Fibroblast of lung (primary cell): ENCODE measurements at regions not wholly inside any gene's neighbourhood (a gene's known extent, or its start where the extent isn't known, plus 50 kb on each side); places are given as distances from the start of the nearest gene placed in this dataset.
"Not testable (repeated sequence)": the region's sequence is repeated elsewhere in the genome, so short reads cannot be mapped to it uniquely, and the experiment has no call there.

Experiments used
- DNase-seq, 2 donors: peaks; one replicate each; pipeline versions ENCODE4 v3.0.0 to v3.0.0-alpha.2; 2010; ENCODE audit warnings: low read depth in 2 of 2
- H2AFZ ChIP-seq: 2 replicates; pipeline ENCODE4 v1.5.1; 2012; ENCODE audit warnings: low read length, control low read depth, inconsistent platforms
- H3K27ac ChIP-seq: 2 replicates; pipeline ENCODE4 v1.5.1; 2011; ENCODE audit warnings: low read length, control low read depth; ENCODE audit not compliant: insufficient read depth
- H3K27me3 ChIP-seq: 2 replicates; pipeline ENCODE4 v1.5.1; 2011; ENCODE audit warnings: mild to moderate bottlenecking, low read length; ENCODE audit not compliant: control insufficient read depth, insufficient read depth
- H3K36me3 ChIP-seq: 2 replicates; pipeline ENCODE4 v1.5.1; 2011; ENCODE audit warnings: low read length; ENCODE audit not compliant: control insufficient read depth, insufficient read depth
- H3K4me1 ChIP-seq: 2 replicates; pipeline ENCODE4 v1.5.1; 2011; ENCODE audit warnings: low read length; ENCODE audit not compliant: control insufficient read depth, insufficient read depth; ENCODE audit errors: extremely low read depth
- H3K4me2 ChIP-seq: 2 replicates; pipeline ENCODE4 v1.5.1; 2011; ENCODE audit warnings: low read length, control low read depth; ENCODE audit not compliant: insufficient read depth; ENCODE audit errors: extremely low read depth
- H3K4me3 ChIP-seq, 4 experiments: fragments of 200-600 bp in 1 of 4; sonication (generic) in 1 of 4; replicated peaks in 1 of 4; 2 replicates each; pipeline ENCODE4 v1.5.1; 2011 to 2016; ENCODE audit warnings: low read length in 4 of 4, low read depth in 3 of 4, mild to moderate bottlenecking in 3 of 4, control low read depth in 2 of 4, inconsistent platforms in 1 of 4, mixed read lengths in 1 of 4; ENCODE audit not compliant: insufficient read depth in 1 of 4; ENCODE audit errors: control extremely low read depth in 1 of 4
- H3K79me2 ChIP-seq: 2 replicates; pipeline ENCODE4 v1.5.1; 2012; ENCODE audit warnings: mild to moderate bottlenecking, low read length, inconsistent platforms; ENCODE audit not compliant: control insufficient read depth, insufficient read depth
- H3K9ac ChIP-seq: 2 replicates; pipeline ENCODE4 v1.5.1; 2011; ENCODE audit warnings: mild to moderate bottlenecking, low read length, control low read depth; ENCODE audit not compliant: insufficient read depth
- H3K9me3 ChIP-seq: 2 replicates; pipeline ENCODE4 v1.5.1; 2012; ENCODE audit warnings: low read depth, low read length; ENCODE audit not compliant: control insufficient read depth, insufficient read depth
- H4K20me1 ChIP-seq: 2 replicates; pipeline ENCODE4 v1.5.1; 2011; ENCODE audit warnings: low read length; ENCODE audit not compliant: control insufficient read depth, insufficient read depth; ENCODE audit errors: extremely low read depth
- EZH2 ChIP-seq: IDR thresholded peaks from 2 replicates; pipeline ENCODE4 v1.5.1; 2012; ENCODE audit warnings: low read length, control low read depth, mild to moderate bottlenecking; ENCODE audit errors: missing control alignments
- TF ChIP-seq, protein P1 (sequence below), 2 donors: IDR thresholded peaks in 1 of 2; conservative IDR thresholded peaks in 1 of 2; 1 replicate in 1 of 2; 2 replicates in 1 of 2; pipeline ENCODE4 v1.5.1; 2011 to 2012; ENCODE audit warnings: low read length in 2 of 2, control low read depth in 1 of 2, inconsistent platforms in 1 of 2, low read depth in 1 of 2, mild to moderate bottlenecking in 1 of 2

DNA sequence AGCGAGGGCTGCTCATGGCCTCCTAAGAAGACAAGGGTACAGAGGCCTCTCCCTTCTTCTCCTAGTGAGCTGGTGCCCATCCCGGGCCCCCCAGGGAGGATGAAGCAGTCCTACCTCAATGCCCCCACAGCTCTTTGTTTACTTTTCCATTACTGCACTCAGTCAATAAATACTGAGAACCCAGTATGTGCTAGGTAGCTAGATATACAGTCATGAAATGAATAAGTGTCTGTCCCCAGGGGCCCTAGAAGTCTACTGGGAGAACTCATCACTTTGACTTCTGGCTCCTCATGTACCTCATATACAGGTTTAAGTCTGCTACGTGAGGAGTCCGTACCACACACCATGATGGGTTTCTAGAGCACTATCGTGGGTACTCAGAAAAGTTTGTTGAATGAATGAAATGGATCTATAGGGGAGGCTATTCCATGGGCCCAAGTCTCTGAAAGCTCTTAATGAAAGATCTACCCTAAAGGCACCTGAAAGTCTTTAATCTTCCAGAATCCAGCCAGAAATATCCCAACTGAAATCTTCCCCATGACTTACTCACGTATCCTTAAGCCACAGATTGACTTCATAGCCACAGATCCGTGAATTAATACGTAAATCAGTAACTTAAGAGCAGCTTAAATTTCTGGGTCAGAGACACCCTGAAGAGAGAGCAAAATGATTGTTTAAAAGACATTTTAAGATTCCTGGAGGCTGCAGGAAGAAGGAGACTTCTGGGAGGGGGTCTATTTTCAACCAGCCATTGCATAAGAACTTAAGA lies 51.6 kb upstream of the POMP start:
- H2AFZ ChIP-seq: no peak overlapping the region
- H3K4me3 ChIP-seq: no peak overlapping the region
- H3K9me3 ChIP-seq: no peaks in the 10 kb centered on the region
- H3K4me2 ChIP-seq: no peak overlapping the region
- H3K36me3 ChIP-seq: no peaks in the 10 kb centered on the region
- H4K20me1 ChIP-seq: no peaks in the 10 kb centered on the region
- H3K9ac ChIP-seq: no peak overlapping the region
- H3K27me3 ChIP-seq: no peaks in the 10 kb centered on the region
- DNase-seq: no peak
- no peaks in the 10 kb centered on the region for H3K4me1 ChIP-seq
- no peak for TF ChIP-seq EZH2
- TF ChIP-seq, protein P1, sequence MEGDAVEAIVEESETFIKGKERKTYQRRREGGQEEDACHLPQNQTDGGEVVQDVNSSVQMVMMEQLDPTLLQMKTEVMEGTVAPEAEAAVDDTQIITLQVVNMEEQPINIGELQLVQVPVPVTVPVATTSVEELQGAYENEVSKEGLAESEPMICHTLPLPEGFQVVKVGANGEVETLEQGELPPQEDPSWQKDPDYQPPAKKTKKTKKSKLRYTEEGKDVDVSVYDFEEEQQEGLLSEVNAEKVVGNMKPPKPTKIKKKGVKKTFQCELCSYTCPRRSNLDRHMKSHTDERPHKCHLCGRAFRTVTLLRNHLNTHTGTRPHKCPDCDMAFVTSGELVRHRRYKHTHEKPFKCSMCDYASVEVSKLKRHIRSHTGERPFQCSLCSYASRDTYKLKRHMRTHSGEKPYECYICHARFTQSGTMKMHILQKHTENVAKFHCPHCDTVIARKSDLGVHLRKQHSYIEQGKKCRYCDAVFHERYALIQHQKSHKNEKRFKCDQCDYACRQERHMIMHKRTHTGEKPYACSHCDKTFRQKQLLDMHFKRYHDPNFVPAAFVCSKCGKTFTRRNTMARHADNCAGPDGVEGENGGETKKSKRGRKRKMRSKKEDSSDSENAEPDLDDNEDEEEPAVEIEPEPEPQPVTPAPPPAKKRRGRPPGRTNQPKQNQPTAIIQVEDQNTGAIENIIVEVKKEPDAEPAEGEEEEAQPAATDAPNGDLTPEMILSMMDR (conservative IDR thresholded peaks at IDR 0.05 in 1 of 2, IDR thresholded peaks at IDR 0.05 in 1 of 2; ENCODE audit: low read depth in 1 of 2, low read length in 2 of 2): no peak
- H3K79me2 ChIP-seq: no peaks in the 10 kb centered on the region
- H3K27ac ChIP-seq: no peak overlapping the region

DNA sequence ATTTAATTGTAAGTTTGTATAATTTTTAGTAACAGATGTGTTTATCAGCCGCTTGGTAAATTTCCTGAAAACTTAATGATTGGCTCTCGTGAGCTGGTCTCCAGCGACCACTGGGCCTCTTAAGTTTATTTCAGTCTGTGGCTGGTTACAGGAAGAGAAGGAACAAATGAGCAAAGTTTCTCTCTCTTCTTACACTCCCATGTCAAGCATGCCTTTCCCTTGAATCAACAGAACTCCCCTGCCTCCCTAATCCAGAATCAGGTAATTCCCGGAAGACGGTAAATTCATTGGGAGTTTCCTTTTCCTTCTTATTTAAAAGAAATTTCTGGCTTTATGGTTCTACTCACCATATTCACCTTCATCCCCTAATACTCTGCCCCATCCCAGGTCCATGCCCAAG lies 52.5 kb upstream of the POMP start:
- no peak for DNase-seq
- no peak overlapping the region for H3K9ac ChIP-seq
- no peaks in the 10 kb centered on the region for H3K4me1 ChIP-seq
- no peaks in the 10 kb centered on the region for H3K36me3 ChIP-seq
- no peaks in the 10 kb centered on the region for H3K27me3 ChIP-seq
- no peak overlapping the region for H2AFZ ChIP-seq
- no peak overlapping the region for H3K4me2 ChIP-seq
- H3K9me3 ChIP-seq: no peaks in the 10 kb centered on the region
- no peak overlapping the region for H3K27ac ChIP-seq
- TF ChIP-seq EZH2: no peak
- TF ChIP-seq, protein P1 (conservative IDR thresholded peaks at IDR 0.05 in 1 of 2, IDR thresholded peaks at IDR 0.05 in 1 of 2; ENCODE audit: low read depth in 1 of 2, low read length in 2 of 2): no peak
- no peaks in the 10 kb centered on the region for H3K79me2 ChIP-seq
- H3K4me3 ChIP-seq: no peak overlapping the region
- no peaks in the 10 kb centered on the region for H4K20me1 ChIP-seq

DNA sequence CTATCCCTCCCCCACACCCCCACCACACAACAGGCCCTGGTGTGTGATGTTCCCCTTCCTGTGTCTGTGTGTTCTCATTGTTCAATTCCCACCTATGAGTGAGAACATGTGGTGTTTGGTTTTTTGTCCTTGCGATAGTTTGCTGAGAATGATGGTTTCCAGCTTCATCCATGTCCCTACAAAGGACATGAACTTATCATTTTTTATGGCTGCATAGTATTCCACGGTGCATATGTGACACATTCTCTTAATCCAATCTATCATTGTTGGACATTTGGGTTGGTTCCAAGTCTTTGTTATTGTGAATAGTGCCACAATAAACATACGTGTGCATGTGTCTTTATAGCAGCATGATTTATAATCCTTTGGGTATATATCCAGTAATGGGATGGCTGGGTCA lies 53.8 kb upstream of the POMP start:
- not testable (repeated sequence) for H3K79me2 ChIP-seq, H3K36me3 ChIP-seq, H3K4me3 ChIP-seq, H3K4me1 ChIP-seq, H3K9me3 ChIP-seq, H2AFZ ChIP-seq, H3K4me2 ChIP-seq, H4K20me1 ChIP-seq, H3K27me3 ChIP-seq, H3K27ac ChIP-seq, H3K9ac ChIP-seq, DNase-seq
